Peyer's patch (tissue), 4 donors: ENCODE measurements at regions not wholly inside any gene's neighbourhood (a gene's known extent, or its start where the extent isn't known, plus 50 kb on each side); places are given as distances from the start of the nearest gene placed in this dataset.
A peak's percentile ranks its signal among the peaks of the same experiment; 100 is the strongest.
"Not testable (repeated sequence)": the region's sequence is repeated elsewhere in the genome, so short reads cannot be mapped to it uniquely, and the experiment has no call there.

ENCODE experiments used
- DNase-seq, 3 donors: peaks; one replicate each; pipeline ENCODE4 v3.0.0-alpha.2; 2017 to 2019
- H3K27ac ChIP-seq, 4 donors: fragments of 200-600 bp; sonication (generic); one replicate each; pipeline ENCODE4 v1.5.1; 2016 to 2019
- H3K27me3 ChIP-seq, 2 donors: fragments of 200-600 bp; sonication (generic); one replicate each; pipeline ENCODE4 v1.5.1; 2019
- H3K36me3 ChIP-seq, 3 donors: fragments of 200-600 bp; sonication (generic); one replicate each; pipeline ENCODE4 v1.5.1; 2016 to 2019
- H3K4me1 ChIP-seq, 4 donors: fragments of 200-600 bp; sonication (generic); one replicate each; pipeline ENCODE4 v1.5.1; 2016 to 2019
- H3K4me3 ChIP-seq, 4 donors: fragments of 200-600 bp; sonication (generic); 1 replicate in 3 of 4; 2 replicates in 1 of 4; pipeline ENCODE4 v1.5.1; 2016 to 2019; ENCODE audit warnings: mild to moderate bottlenecking in 1 of 4
- H3K9me3 ChIP-seq, 4 donors: fragments of 200-600 bp; sonication (generic); one replicate each; pipeline ENCODE4 v1.5.1; 2016 to 2019; ENCODE audit warnings: mild to moderate bottlenecking in 1 of 4
- CTCF ChIP-seq, 6 experiments: fragments of 450-650 bp in 4 of 6; fragments of 200-600 bp in 2 of 6; sonication (generic) in 1 of 6; IDR thresholded peaks; one replicate each; pipeline ENCODE4 v1.5.1; 2017 to 2019; ENCODE audit warnings: antibody characterized with exemption in 6 of 6, mild to moderate bottlenecking in 3 of 6, moderate library complexity in 1 of 6
- POLR2A ChIP-seq, 2 donors: fragments of 450-650 bp; IDR thresholded peaks; one replicate each; pipeline ENCODE4 v1.5.1; 2017; ENCODE audit warnings: antibody characterized with exemption in 2 of 2, mild to moderate bottlenecking in 2 of 2, moderate library complexity in 2 of 2

DNA sequence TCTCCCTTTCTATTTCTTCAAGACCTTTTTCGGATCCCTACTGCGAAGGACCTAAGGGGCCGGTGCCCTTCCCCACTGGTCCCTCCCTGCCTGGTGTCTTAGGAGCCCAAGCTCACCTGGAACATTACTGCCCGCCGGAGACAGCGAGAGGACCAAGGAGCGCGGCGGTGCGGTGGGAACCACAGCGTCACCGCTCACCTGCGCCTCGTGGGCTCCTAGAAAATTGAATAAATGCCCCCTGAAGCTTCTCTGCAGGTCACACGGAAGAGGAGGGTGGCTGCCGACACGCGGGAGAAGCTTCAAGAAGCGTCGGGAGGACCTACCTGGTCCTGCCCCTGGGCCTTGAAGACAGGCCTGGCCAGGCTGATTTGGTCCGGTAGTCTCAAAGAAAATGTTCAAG is 65.2 kb downstream of the PPIAL4A start:
- Histone ChIP-seq H3K4me3 (no peak overlapping the region), H3K36me3 (no peaks in the 10 kb centered on the region), H3K4me1 (no peaks in the 10 kb centered on the region), H3K27ac (no peak overlapping the region), H3K27me3 (no peaks in the 10 kb centered on the region), H3K9me3 (no peaks in the 10 kb centered on the region)
- DNase-seq, result no peak
- TF ChIP-seq CTCF (IDR thresholded peaks at IDR 0.05), result no peak
- no peak for TF ChIP-seq POLR2A (IDR thresholded peaks at IDR 0.05)

GRCh38 chr1:120955961-120956360 is 66.4 kb downstream of the PPIAL4A start:
- not testable (repeated sequence) for H3K27ac ChIP-seq, H3K36me3 ChIP-seq, DNase-seq, H3K4me1 ChIP-seq, H3K4me3 ChIP-seq, H3K9me3 ChIP-seq, H3K27me3 ChIP-seq

- not testable (repeated sequence) for DNase-seq, H3K9me3 ChIP-seq, H3K4me3 ChIP-seq
Measured at GRCh38 chr1:120966018-120966417, 76.4 kb downstream of the PPIAL4A start.

DNA sequence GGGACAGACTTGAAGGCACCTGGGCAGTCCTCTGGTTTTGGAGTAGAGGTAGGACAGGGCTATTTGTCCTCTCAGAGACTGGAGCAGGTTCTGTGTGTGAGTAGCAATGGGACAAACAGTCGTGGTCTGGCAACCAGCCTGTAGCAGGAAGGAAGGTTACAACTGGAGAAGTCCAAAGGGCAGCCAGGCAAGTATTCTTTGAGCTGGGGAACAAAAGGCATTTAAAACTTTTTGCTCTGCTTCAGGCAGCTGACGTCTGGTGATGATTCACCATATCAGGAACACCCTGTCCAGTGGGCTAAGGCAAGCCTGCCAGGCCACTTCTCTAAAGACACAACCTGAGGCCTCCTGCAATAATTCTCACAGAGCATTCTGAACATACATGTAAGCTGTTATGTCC is 83.3 kb downstream of the PPIAL4A start:
- H3K4me1 ChIP-seq, H3K4me3 ChIP-seq, H3K36me3 ChIP-seq, H3K27me3 ChIP-seq, H3K9me3 ChIP-seq: not testable (repeated sequence)
- H3K27ac ChIP-seq, result peak overlapping the region in 2 of 4 donors; percentile 52 to 62
- DNase-seq, result peak in 2 of 3 donors; percentile 53 to 84

More at GRCh38 chr1:120966018-120966417, 76.4 kb downstream of the PPIAL4A start:
- not testable (repeated sequence) for H3K36me3 ChIP-seq, H3K4me1 ChIP-seq, H3K27ac ChIP-seq, H3K27me3 ChIP-seq

DNA sequence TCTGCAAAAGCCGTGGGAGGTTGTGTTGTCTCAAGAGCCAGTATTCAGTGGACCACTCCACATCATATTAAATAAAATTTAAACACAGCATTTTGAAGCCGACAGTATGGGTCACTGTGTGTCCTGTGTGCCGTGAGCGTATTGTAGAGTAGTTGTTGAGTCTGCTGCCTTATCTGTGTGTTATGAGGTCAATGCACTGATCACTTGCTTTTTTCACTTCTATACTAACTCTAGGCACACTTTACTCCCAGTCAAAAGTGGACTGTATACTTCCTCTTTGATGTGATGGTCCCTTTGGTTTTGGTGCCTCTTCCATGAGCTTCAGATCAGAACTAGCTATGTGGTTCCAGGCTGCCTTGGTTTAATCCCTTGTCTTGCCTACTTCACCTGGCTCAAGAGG is 84.3 kb downstream of the PPIAL4A start:
- H3K27ac ChIP-seq, H3K4me3 ChIP-seq, H3K4me1 ChIP-seq, H3K9me3 ChIP-seq, DNase-seq, H3K27me3 ChIP-seq, H3K36me3 ChIP-seq: not testable (repeated sequence)

DNA sequence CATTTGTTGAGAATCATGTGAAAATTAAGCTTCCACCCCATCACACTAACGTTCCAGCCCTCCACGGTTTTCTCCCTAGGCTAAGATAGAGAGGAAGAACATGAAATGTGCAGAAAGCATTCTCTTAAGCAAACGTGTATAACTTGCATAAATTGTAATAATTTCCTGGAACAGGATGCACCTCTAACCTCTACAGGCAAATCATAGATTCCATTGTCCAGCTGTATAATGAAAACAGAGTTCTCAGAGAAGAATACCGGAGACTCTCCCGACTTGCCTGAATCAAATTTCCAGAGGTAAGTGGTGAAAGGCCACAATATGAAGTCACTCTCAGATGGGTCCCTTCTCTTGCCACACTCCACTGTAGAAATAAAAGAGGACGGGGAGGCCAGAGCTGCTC is 87.7 kb downstream of the PPIAL4A start:
- H3K9me3 ChIP-seq, H3K36me3 ChIP-seq, H3K4me3 ChIP-seq, DNase-seq, H3K27me3 ChIP-seq, H3K27ac ChIP-seq, H3K4me1 ChIP-seq: not testable (repeated sequence)

- DNase-seq, H3K27ac ChIP-seq: not testable (repeated sequence)
Measured at GRCh38 chr1:120981489-120982094, 92.0 kb downstream of the PPIAL4A start.

GRCh38 chr1:120994614-120995013 is 105.0 kb downstream of the PPIAL4A start:
- H3K36me3 ChIP-seq, DNase-seq, H3K4me3 ChIP-seq, H3K27me3 ChIP-seq, H3K9me3 ChIP-seq, H3K27ac ChIP-seq, H3K4me1 ChIP-seq: not testable (repeated sequence)

More at GRCh38 chr1:120981489-120982094, 92.0 kb downstream of the PPIAL4A start:
- not testable (repeated sequence) for H3K36me3 ChIP-seq, H3K4me1 ChIP-seq, H3K27me3 ChIP-seq, H3K4me3 ChIP-seq, H3K9me3 ChIP-seq

- DNase-seq, H3K36me3 ChIP-seq, H3K27me3 ChIP-seq, H3K27ac ChIP-seq, H3K4me3 ChIP-seq, H3K9me3 ChIP-seq, H3K4me1 ChIP-seq: not testable (repeated sequence)
Measured at GRCh38 chr1:120995025-120995424, 105.5 kb downstream of the PPIAL4A start.

DNA sequence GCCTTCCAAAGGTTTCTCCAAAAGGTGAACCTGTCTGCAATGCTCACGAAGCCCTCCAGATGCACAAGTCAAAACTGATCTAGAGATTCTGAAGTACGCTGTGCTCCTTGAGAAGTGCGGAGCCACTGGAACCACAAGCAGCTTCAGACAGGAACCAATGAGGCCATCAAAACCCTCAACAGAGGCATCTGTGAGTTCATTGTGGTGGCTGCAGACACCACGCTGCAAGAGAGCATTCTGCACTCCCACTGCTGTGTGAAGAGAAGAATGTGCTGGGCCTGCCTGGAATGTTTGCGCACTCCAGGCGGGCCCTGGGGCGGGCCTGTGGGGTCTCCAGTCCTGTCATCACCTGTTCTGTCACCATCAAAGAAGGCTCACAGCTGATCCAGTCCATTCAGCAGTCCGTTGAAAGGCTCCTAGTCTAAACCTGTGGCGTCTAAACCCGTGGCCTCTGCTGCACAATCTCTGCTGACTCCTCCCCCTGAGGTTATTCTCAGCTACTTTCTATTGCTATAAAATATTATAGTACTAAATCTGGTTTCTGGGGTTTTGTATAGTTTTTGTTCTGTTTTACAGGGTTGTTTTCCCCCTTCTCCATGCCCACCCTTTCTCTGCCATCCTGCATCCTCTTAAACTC is 111.6 kb downstream of the PPIAL4A start:
- not testable (repeated sequence) for H3K27ac ChIP-seq, H3K36me3 ChIP-seq, H3K4me3 ChIP-seq, H3K27me3 ChIP-seq, DNase-seq, H3K9me3 ChIP-seq, H3K4me1 ChIP-seq

GRCh38 chr1:121003230-121003629 is 113.7 kb downstream of the PPIAL4A start:
- H3K36me3 ChIP-seq, H3K4me3 ChIP-seq, H3K9me3 ChIP-seq, H3K27ac ChIP-seq, H3K27me3 ChIP-seq, DNase-seq, H3K4me1 ChIP-seq: not testable (repeated sequence)

- peak in 2 of 3 donors; percentile 20 to 42 for DNase-seq
Measured at GRCh38 chr1:121006826-121007225, 117.3 kb downstream of the PPIAL4A start.

GRCh38 chr1:121007755-121008154 is 118.2 kb downstream of the PPIAL4A start:
- peak in 2 of 3 donors; percentile 20 to 44 for DNase-seq
- not testable (repeated sequence) for H3K36me3 ChIP-seq, H3K4me1 ChIP-seq, H3K9me3 ChIP-seq, H3K4me3 ChIP-seq, H3K27me3 ChIP-seq, H3K27ac ChIP-seq

More at GRCh38 chr1:121006826-121007225, 117.3 kb downstream of the PPIAL4A start:
- not testable (repeated sequence) for H3K27ac ChIP-seq, H3K4me3 ChIP-seq, H3K36me3 ChIP-seq, H3K9me3 ChIP-seq, H3K27me3 ChIP-seq, H3K4me1 ChIP-seq

- peak in 1 of 3 donors; percentile 43 for DNase-seq
- H3K4me1 ChIP-seq, H3K27me3 ChIP-seq, H3K9me3 ChIP-seq, H3K36me3 ChIP-seq, H3K27ac ChIP-seq: not testable (repeated sequence)
- H3K4me3 ChIP-seq, result peak overlapping the region in 3 of 4 donors; percentile 2 to 33 (median 27)
Measured at GRCh38 chr1:121008512-121009215, 119.1 kb downstream of the PPIAL4A start.
